ENCODE measurements at regions not wholly inside any gene's neighbourhood (a gene's known extent, or its start where the extent isn't known, plus 50 kb on each side); places are given as distances from the start of the nearest gene placed in this dataset.

DNA sequence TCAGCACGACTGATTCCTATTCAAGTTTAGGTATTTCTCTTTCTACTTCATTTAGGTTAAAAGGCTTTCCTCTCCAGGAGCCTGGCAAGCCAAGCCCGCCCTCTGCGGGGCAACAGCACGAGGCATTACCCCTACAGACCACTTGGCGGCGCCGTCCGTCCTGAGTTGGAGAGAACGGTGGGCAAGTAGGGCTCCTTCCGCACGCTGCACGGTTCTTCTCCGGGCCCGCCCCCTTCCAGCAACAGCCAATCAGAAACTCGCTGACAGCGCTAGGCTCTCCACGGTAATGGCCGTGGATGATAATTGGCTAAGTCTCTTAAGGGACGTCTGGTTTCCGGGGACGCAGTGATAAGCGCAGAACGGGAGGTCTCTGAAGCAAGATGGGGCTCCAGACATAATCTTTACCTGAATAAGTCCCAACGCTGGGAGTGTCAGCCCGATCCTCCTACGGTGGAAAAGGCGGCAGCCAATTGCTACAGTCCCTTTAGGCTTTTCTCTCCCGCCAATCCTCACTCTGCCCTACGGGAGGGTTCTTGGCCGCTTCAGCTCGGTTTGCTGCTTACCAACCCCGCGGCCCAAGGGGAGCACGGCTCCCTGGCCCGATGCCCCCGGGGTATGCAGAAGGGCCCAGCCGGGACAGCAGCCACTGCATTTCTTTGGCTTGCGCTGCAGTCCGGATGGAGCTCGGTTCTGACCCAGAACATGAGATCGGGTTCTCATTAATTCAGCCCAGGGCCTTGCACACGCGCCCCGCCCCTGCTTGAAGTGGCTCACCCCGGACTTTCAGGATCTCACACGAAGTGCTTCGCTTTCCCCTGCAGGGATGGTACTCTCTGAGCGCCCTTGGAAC is 206.9 kb upstream of the PKDCC start:
- no peak for TF ChIP-seq EP300 (IDR thresholded peaks at IDR 0.05)
- TF ChIP-seq PBX3 (IDR thresholded peaks at IDR 0.05), result no peak
- TF ChIP-seq, protein P1, sequence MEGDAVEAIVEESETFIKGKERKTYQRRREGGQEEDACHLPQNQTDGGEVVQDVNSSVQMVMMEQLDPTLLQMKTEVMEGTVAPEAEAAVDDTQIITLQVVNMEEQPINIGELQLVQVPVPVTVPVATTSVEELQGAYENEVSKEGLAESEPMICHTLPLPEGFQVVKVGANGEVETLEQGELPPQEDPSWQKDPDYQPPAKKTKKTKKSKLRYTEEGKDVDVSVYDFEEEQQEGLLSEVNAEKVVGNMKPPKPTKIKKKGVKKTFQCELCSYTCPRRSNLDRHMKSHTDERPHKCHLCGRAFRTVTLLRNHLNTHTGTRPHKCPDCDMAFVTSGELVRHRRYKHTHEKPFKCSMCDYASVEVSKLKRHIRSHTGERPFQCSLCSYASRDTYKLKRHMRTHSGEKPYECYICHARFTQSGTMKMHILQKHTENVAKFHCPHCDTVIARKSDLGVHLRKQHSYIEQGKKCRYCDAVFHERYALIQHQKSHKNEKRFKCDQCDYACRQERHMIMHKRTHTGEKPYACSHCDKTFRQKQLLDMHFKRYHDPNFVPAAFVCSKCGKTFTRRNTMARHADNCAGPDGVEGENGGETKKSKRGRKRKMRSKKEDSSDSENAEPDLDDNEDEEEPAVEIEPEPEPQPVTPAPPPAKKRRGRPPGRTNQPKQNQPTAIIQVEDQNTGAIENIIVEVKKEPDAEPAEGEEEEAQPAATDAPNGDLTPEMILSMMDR (IDR thresholded peaks at IDR 0.05), result peak; percentile 99
- TF ChIP-seq REST (IDR thresholded peaks at IDR 0.05), result no peak
- TF ChIP-seq ELK1 (IDR thresholded peaks at IDR 0.05; ENCODE audit: low read depth, low read length), result no peak
- no peak for TF ChIP-seq RCOR1 (IDR thresholded peaks at IDR 0.05; ENCODE audit: low read depth, low read length)
- TF ChIP-seq POLR2A (IDR thresholded peaks at IDR 0.05; ENCODE audit: low read length), result peak; percentile 77
- TF ChIP-seq MAX (IDR thresholded peaks at IDR 0.05), result peak; percentile 88
- TF ChIP-seq ZSCAN20 (CRISPR knock-in tag; IDR thresholded peaks at IDR 0.05), result no peak
- no peak for TF ChIP-seq ZFP36 (IDR thresholded peaks at IDR 0.05; ENCODE audit: borderline replicate concordance, partially characterized antibody)

Data from A549 (cell line).